ENCODE measurements at regions not wholly inside any gene's neighbourhood (a gene's known extent, or its start where the extent isn't known, plus 50 kb on each side); places are given as distances from the start of the nearest gene placed in this dataset.

DNA sequence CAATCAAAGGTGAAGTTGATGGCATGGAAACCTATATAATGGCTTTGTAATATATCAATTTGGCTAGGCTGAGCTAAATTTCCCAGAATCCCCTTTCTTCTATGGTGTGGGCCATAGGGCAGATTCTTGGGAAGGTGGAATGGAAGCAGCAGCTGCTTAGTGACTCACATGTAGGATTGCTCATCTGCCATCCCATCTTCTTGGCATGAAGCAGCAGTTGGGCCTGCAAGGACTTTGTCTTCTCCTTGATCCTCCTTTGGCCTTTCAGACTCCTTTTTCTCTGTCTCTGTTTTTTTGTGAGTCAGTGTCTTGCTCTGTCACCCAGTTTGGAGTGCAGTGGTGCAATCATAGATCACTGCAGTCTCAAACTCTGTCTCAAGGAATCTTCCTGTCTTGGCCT lies 52.6 kb upstream of the CEP162 start:
- TF ChIP-seq TEAD4 (IDR thresholded peaks at IDR 0.05), result no peak
- no peak for TF ChIP-seq MAX (IDR thresholded peaks at IDR 0.05)
- TF ChIP-seq EP300 (IDR thresholded peaks at IDR 0.05; ENCODE audit: borderline replicate concordance), result no peak
- TF ChIP-seq FOXM1 (IDR thresholded peaks at IDR 0.05; ENCODE audit: borderline replicate concordance, low read depth), result no peak
- no peak for TF ChIP-seq NFIC (IDR thresholded peaks at IDR 0.05)
- no peak for TF ChIP-seq REST (IDR thresholded peaks at IDR 0.05; ENCODE audit: low read depth)
- TF ChIP-seq EGR1 (IDR thresholded peaks at IDR 0.05), result no peak
- TF ChIP-seq YY1 (IDR thresholded peaks at IDR 0.05; ENCODE audit: low read depth), result no peak

GRCh38 chr6:84278321-84278998 lies 51.0 kb upstream of the CEP162 start:
- TF ChIP-seq RAD21 (IDR thresholded peaks at IDR 0.05; ENCODE audit: low read depth) (no peak), TCF12 (IDR thresholded peaks at IDR 0.05; ENCODE audit: low read depth) (no peak), NFIC (IDR thresholded peaks at IDR 0.05) (no peak), ZBTB7A (IDR thresholded peaks at IDR 0.05; ENCODE audit: low read depth) (no peak), MAX (IDR thresholded peaks at IDR 0.05) (no peak), EP300 (IDR thresholded peaks at IDR 0.05; ENCODE audit: borderline replicate concordance) (no peak), CEBPB (IDR thresholded peaks at IDR 0.05) (no peak), USF1 (IDR thresholded peaks at IDR 0.05) (no peak), REST (IDR thresholded peaks at IDR 0.05; ENCODE audit: low read depth) (no peak), EGR1 (IDR thresholded peaks at IDR 0.05) (no peak), YY1 (IDR thresholded peaks at IDR 0.05; ENCODE audit: low read depth) (no peak), FOXM1 (IDR thresholded peaks at IDR 0.05; ENCODE audit: borderline replicate concordance, low read depth) (no peak), TAF1 (IDR thresholded peaks at IDR 0.05; ENCODE audit: low read depth) (no peak), CREB1 (IDR thresholded peaks at IDR 0.05; ENCODE audit: low read depth) (no peak)
